ENCODE measurements at regions not wholly inside any gene's neighbourhood (a gene's known extent, or its start where the extent isn't known, plus 50 kb on each side); places are given as distances from the start of the nearest gene placed in this dataset.

DNA sequence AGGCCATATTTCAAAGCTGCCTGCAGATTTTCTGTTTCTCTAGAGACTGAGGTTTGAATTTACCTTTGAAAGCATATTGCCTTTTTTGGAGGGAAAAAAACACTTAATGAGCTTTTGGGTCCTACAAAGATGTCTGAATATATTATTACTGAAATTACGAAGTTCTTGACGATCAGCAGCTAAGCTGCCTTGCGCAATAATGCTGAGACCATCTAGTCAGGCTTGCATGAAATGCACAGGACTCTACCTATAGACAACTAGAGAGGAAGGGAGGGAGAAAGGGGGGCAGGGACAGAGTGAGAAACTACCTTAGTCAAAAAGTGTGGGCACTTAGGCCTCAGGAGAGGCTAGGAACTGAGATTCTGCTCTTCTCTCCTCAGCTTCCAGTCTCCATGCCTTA lies 175.9 kb upstream of the KIF2A start:
- H3K36me3 ChIP-seq (replicated peaks; ENCODE audit: insufficient read depth, low read length) = no peaks in the 10 kb centered on the region
- H3K79me2 ChIP-seq (ENCODE audit: low read length) = no peaks in the 10 kb centered on the region
- H3K9ac ChIP-seq (ENCODE audit: low read length) = no peak overlapping the region
- H3K27me3 ChIP-seq (replicated peaks; ENCODE audit: insufficient read depth, low read length) = no peaks in the 10 kb centered on the region
- no peak overlapping the region for H3K27ac ChIP-seq (ENCODE audit: low read length)
- H4K20me1 ChIP-seq (ENCODE audit: insufficient read depth, low read length) = no peaks in the 10 kb centered on the region
- no peak for DNase-seq
- H3K4me1 ChIP-seq (ENCODE audit: low read length) = no peaks in the 10 kb centered on the region
- no peak for TF ChIP-seq EZH2 (optimal IDR thresholded peaks at IDR 0.05; ENCODE audit: low read depth, low read length)
- TF ChIP-seq, protein P1, sequence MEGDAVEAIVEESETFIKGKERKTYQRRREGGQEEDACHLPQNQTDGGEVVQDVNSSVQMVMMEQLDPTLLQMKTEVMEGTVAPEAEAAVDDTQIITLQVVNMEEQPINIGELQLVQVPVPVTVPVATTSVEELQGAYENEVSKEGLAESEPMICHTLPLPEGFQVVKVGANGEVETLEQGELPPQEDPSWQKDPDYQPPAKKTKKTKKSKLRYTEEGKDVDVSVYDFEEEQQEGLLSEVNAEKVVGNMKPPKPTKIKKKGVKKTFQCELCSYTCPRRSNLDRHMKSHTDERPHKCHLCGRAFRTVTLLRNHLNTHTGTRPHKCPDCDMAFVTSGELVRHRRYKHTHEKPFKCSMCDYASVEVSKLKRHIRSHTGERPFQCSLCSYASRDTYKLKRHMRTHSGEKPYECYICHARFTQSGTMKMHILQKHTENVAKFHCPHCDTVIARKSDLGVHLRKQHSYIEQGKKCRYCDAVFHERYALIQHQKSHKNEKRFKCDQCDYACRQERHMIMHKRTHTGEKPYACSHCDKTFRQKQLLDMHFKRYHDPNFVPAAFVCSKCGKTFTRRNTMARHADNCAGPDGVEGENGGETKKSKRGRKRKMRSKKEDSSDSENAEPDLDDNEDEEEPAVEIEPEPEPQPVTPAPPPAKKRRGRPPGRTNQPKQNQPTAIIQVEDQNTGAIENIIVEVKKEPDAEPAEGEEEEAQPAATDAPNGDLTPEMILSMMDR (IDR thresholded peaks at IDR 0.05; ENCODE audit: low read length) = no peak
- TF ChIP-seq EZH2phosphoT487 (IDR thresholded peaks at IDR 0.05; ENCODE audit: low read length) = no peak
- H3K4me2 ChIP-seq (ENCODE audit: low read depth, low read length) = no peak overlapping the region
- H2AFZ ChIP-seq (ENCODE audit: low read length) = no peak overlapping the region
- H3K9me3 ChIP-seq (replicated peaks; ENCODE audit: insufficient read depth, low read length) = no peaks in the 10 kb centered on the region
- no peaks in the 10 kb centered on the region for H3F3A ChIP-seq (ENCODE audit: insufficient read depth, low read length)
- H3K4me3 ChIP-seq (ENCODE audit: low read length) = no peak overlapping the region
- H3K9me2 ChIP-seq (replicated peaks; ENCODE audit: insufficient read depth, low read length) = no peaks in the 10 kb centered on the region

DNA sequence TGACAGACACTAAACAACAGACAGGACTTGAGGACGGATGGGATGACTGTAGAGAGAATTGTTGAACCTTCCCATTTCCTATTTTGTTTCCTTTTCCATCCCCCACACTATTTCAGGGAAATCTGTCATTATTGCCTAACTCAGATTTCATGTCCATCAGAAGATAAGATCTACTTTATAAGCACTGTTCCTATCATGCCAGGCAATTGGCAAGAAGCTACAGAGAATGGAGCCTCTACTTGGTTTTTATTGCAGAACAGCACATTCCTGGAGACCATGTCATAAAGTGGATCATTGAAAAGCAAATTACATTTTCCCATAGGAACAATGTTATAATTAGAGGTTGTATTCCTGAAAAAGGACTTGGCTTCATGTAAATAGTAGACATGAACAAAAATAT lies 173.7 kb upstream of the KIF2A start:
- Histone ChIP-seq H2AFZ (ENCODE audit: low read length) (no peak overlapping the region), H3K9me3 (replicated peaks; ENCODE audit: insufficient read depth, low read length) (no peaks in the 10 kb centered on the region), H3K27me3 (replicated peaks; ENCODE audit: insufficient read depth, low read length) (no peaks in the 10 kb centered on the region), H3K4me1 (ENCODE audit: low read length) (no peaks in the 10 kb centered on the region), H3K4me2 (ENCODE audit: low read depth, low read length) (no peak overlapping the region), H3K36me3 (replicated peaks; ENCODE audit: insufficient read depth, low read length) (no peaks in the 10 kb centered on the region), H4K20me1 (ENCODE audit: insufficient read depth, low read length) (no peaks in the 10 kb centered on the region), H3K9me2 (replicated peaks; ENCODE audit: insufficient read depth, low read length) (no peaks in the 10 kb centered on the region), H3K79me2 (ENCODE audit: low read length) (no peaks in the 10 kb centered on the region), H3F3A (ENCODE audit: insufficient read depth, low read length) (no peaks in the 10 kb centered on the region), H3K9ac (ENCODE audit: low read length) (no peak overlapping the region), H3K4me3 (ENCODE audit: low read length) (no peak overlapping the region), H3K27ac (ENCODE audit: low read length) (no peak overlapping the region)
- TF ChIP-seq, protein P1 (IDR thresholded peaks at IDR 0.05; ENCODE audit: low read length) = no peak
- TF ChIP-seq EZH2 (optimal IDR thresholded peaks at IDR 0.05; ENCODE audit: low read depth, low read length) = no peak
- no peak for TF ChIP-seq EZH2phosphoT487 (IDR thresholded peaks at IDR 0.05; ENCODE audit: low read length)
- DNase-seq = no peak

DNA sequence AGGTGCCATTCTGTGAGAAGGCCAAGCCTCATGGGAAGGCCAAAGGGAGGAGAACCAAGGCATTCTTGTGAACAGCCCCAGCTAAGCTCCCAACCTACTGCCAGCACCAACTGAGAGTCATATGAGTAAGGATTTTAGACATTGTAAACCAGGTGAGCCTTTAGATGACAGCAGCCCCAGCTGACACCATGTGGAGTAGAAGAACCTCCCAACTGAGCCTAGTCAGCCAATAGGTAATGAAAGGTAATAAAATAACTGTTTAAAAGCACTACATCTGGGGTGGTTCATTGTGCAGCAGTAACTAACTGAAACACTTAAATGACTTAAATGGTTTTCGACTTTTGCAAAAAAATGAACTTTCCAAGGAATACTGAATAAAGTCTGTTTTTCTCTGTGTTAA lies 172.6 kb upstream of the KIF2A start:
- Histone ChIP-seq H3K4me3 (ENCODE audit: low read length) (no peak overlapping the region), H3K27me3 (replicated peaks; ENCODE audit: insufficient read depth, low read length) (no peaks in the 10 kb centered on the region), H3K4me2 (ENCODE audit: low read depth, low read length) (no peak overlapping the region), H3K36me3 (replicated peaks; ENCODE audit: insufficient read depth, low read length) (no peaks in the 10 kb centered on the region), H3K79me2 (ENCODE audit: low read length) (no peaks in the 10 kb centered on the region), H2AFZ (ENCODE audit: low read length) (no peak overlapping the region), H3K9me3 (replicated peaks; ENCODE audit: insufficient read depth, low read length) (no peaks in the 10 kb centered on the region), H4K20me1 (ENCODE audit: insufficient read depth, low read length) (no peaks in the 10 kb centered on the region), H3K9me2 (replicated peaks; ENCODE audit: insufficient read depth, low read length) (no peaks in the 10 kb centered on the region), H3K27ac (ENCODE audit: low read length) (no peak overlapping the region), H3K4me1 (ENCODE audit: low read length) (no peaks in the 10 kb centered on the region), H3F3A (ENCODE audit: insufficient read depth, low read length) (no peaks in the 10 kb centered on the region), H3K9ac (ENCODE audit: low read length) (no peak overlapping the region)
- TF ChIP-seq, protein P1 (IDR thresholded peaks at IDR 0.05; ENCODE audit: low read length) = no peak
- no peak for TF ChIP-seq EZH2 (optimal IDR thresholded peaks at IDR 0.05; ENCODE audit: low read depth, low read length)
- no peak for DNase-seq
